H9 (cell line): ENCODE measurements at regions not wholly inside any gene's neighbourhood (a gene's known extent, or its start where the extent isn't known, plus 50 kb on each side); places are given as distances from the start of the nearest gene placed in this dataset.

Experiments
- DNase-seq: peaks from one replicate; pipeline ENCODE4 v3.0.0-alpha.2; 2017
- H2AFZ ChIP-seq: one replicate; pipeline ENCODE4 v1.6.1; 2013; ENCODE audit warnings: mild to moderate bottlenecking, low read length, control low read depth, moderate library complexity
- H2AK5ac ChIP-seq: 2 replicates; pipeline ENCODE4 v1.6.1; 2013; ENCODE audit warnings: low read length, control low read depth, mixed read lengths; ENCODE audit not compliant: insufficient read length
- H2BK120ac ChIP-seq: one replicate; pipeline ENCODE4 v1.6.1; 2013; ENCODE audit warnings: low read depth, mild to moderate bottlenecking, low read length, control low read depth, inconsistent platforms; ENCODE audit not compliant: poor library complexity, severe bottlenecking
- H2BK12ac ChIP-seq: 2 replicates; pipeline ENCODE4 v1.6.1; 2013; ENCODE audit warnings: low read length, control low read depth, mixed read lengths, low read depth; ENCODE audit not compliant: insufficient read length
- H2BK15ac ChIP-seq: 2 replicates; pipeline ENCODE4 v1.6.1; 2013; ENCODE audit warnings: low read depth, low read length, control low read depth
- H2BK20ac ChIP-seq: one replicate; pipeline ENCODE4 v1.6.1; 2013; ENCODE audit warnings: low read depth, mild to moderate bottlenecking, low read length, control low read depth, inconsistent platforms; ENCODE audit not compliant: poor library complexity, severe bottlenecking
- H2BK5ac ChIP-seq: 2 replicates; pipeline ENCODE4 v1.6.1; 2013; ENCODE audit warnings: low read length, control low read depth, mixed read lengths; ENCODE audit not compliant: insufficient read length
- H3K14ac ChIP-seq: 2 replicates; pipeline ENCODE4 v1.6.1; 2013; ENCODE audit warnings: low read length, control low read depth; ENCODE audit not compliant: insufficient read depth
- H3K18ac ChIP-seq: 2 replicates; pipeline ENCODE4 v1.6.1; 2013; ENCODE audit warnings: low read depth, mild to moderate bottlenecking, mixed read lengths, low read length, control low read depth; ENCODE audit not compliant: insufficient read length
- H3K23ac ChIP-seq: 2 replicates; pipeline ENCODE4 v1.6.1; 2013; ENCODE audit warnings: low read length, control low read depth, mixed read lengths, low read depth; ENCODE audit not compliant: insufficient read length
- H3K23me2 ChIP-seq: 2 replicates; pipeline ENCODE4 v1.6.1; 2013; ENCODE audit warnings: low read depth, mild to moderate bottlenecking, mixed read lengths, low read length, control low read depth; ENCODE audit not compliant: insufficient read length, poor library complexity, severe bottlenecking
- H3K27ac ChIP-seq: 2 replicates; pipeline ENCODE4 v1.5.1; 2013; ENCODE audit warnings: low read length, control low read depth, mixed read lengths, low read depth; ENCODE audit not compliant: insufficient read length
- H3K27me3 ChIP-seq: 2 replicates; pipeline ENCODE4 v1.6.1; 2013; ENCODE audit warnings: low read length, control low read depth, inconsistent platforms; ENCODE audit not compliant: insufficient read depth
- H3K4ac ChIP-seq: 2 replicates; pipeline ENCODE4 v1.6.1; 2013; ENCODE audit warnings: low read depth, mild to moderate bottlenecking, control low read depth, inconsistent platforms, low read length, moderate library complexity
- H3K4me1 ChIP-seq: 2 replicates; pipeline ENCODE4 v1.6.1; 2013; ENCODE audit warnings: low read length, control low read depth, inconsistent platforms; ENCODE audit not compliant: insufficient read depth
- H3K4me2 ChIP-seq: 2 replicates; pipeline ENCODE4 v1.6.1; 2013; ENCODE audit warnings: low read length, control low read depth, mixed read lengths; ENCODE audit not compliant: insufficient read length, insufficient read depth
- H3K56ac ChIP-seq: 2 replicates; pipeline ENCODE4 v1.6.1; 2013; ENCODE audit warnings: low read depth, mild to moderate bottlenecking, mixed read lengths, low read length, control low read depth; ENCODE audit not compliant: insufficient read length
- H3K79me1 ChIP-seq: 2 replicates; pipeline ENCODE4 v1.6.1; 2013; ENCODE audit warnings: low read depth, mild to moderate bottlenecking, moderate library complexity, low read length, control low read depth, inconsistent platforms; ENCODE audit not compliant: insufficient read depth, poor library complexity, severe bottlenecking
- H3K79me2 ChIP-seq: 2 replicates; pipeline ENCODE4 v1.6.1; 2013; ENCODE audit warnings: low read length, control low read depth, inconsistent platforms; ENCODE audit not compliant: insufficient read depth
- H3K9ac ChIP-seq: 2 replicates; pipeline ENCODE4 v1.6.1; 2013; ENCODE audit warnings: low read length, control low read depth, mixed read lengths; ENCODE audit not compliant: insufficient read length; ENCODE audit errors: extremely low read depth
- H3K9me3 ChIP-seq: one replicate; pipeline ENCODE4 v1.6.1; 2013; ENCODE audit warnings: low read depth, low read length, inconsistent platforms; ENCODE audit not compliant: control insufficient read depth
- H3T11ph ChIP-seq: one replicate; pipeline ENCODE4 v1.6.1; 2013; ENCODE audit warnings: mild to moderate bottlenecking, low read length, control low read depth, inconsistent platforms
- H4K20me1 ChIP-seq: one replicate; pipeline ENCODE4 v1.6.1; 2013; ENCODE audit not compliant: control insufficient read depth, insufficient read length, insufficient read depth
- H4K5ac ChIP-seq: 2 replicates; pipeline ENCODE4 v1.6.1; 2013; ENCODE audit warnings: low read depth, mild to moderate bottlenecking, mixed read lengths, low read length, control low read depth; ENCODE audit not compliant: insufficient read length
- H4K8ac ChIP-seq: replicated peaks from 2 replicates; pipeline ENCODE4 v1.6.1; 2013; ENCODE audit warnings: low read length, control low read depth, mixed read lengths, low read depth; ENCODE audit not compliant: insufficient read length
- H4K91ac ChIP-seq: 2 replicates; pipeline ENCODE4 v1.6.1; 2013; ENCODE audit warnings: low read depth, mild to moderate bottlenecking, moderate library complexity, mixed read lengths, low read length, control low read depth; ENCODE audit not compliant: insufficient read length
- H3K27ac Mint-ChIP-seq, 3 experiments: 2 replicates in 2 of 3; 3 replicates in 1 of 3; pipeline ENCODE4 v1.8.0; 2020 to 2021; ENCODE audit warnings: mixed read lengths in 3 of 3, mild to moderate bottlenecking in 1 of 3, moderate library complexity in 1 of 3
- H3K27me3 Mint-ChIP-seq: 2 replicates; pipeline ENCODE4 v1.8.0; 2021; ENCODE audit warnings: low read depth, mild to moderate bottlenecking, moderate library complexity, mixed read lengths
- H3K36me3 Mint-ChIP-seq, 3 experiments: 2 replicates in 2 of 3; 3 replicates in 1 of 3; pipeline ENCODE4 v1.8.0; 2020 to 2021; ENCODE audit warnings: low read depth in 3 of 3, mixed read lengths in 3 of 3; ENCODE audit not compliant: insufficient read depth in 1 of 3
- H3K4me1 Mint-ChIP-seq, 2 experiments: 2 replicates each; pipeline ENCODE4 v1.8.0; 2020; ENCODE audit warnings: mixed read lengths in 2 of 2
- H3K4me3 Mint-ChIP-seq, 2 experiments: 2 replicates in 1 of 2; 3 replicates in 1 of 2; pipeline ENCODE4 v1.8.0; 2020 to 2021; ENCODE audit warnings: mild to moderate bottlenecking in 2 of 2, mixed read lengths in 2 of 2, moderate library complexity in 1 of 2
- H3K9me3 Mint-ChIP-seq, 2 experiments: 2 replicates in 1 of 2; 3 replicates in 1 of 2; pipeline ENCODE4 v1.8.0; 2020; ENCODE audit warnings: mild to moderate bottlenecking in 2 of 2, mixed read lengths in 2 of 2, moderate library complexity in 1 of 2
- CTCF ChIP-seq: fragments of 200-600 bp; sonication (generic); conservative IDR thresholded peaks from 3 replicates; pipeline ENCODE4 v1.8.0; 2021; ENCODE audit warnings: antibody characterized with exemption, mild to moderate bottlenecking
- WGBS: extraction: QIAGEN DNeasy Blood & Tissue Kit; methylation state at CpG from one replicate; pipeline ENCODE4 v1.1.7; 2013; ENCODE audit warnings: missing lambda C conversion rate, low lambda C conversion rate, mixed read lengths; ENCODE audit not compliant: insufficient read length; ENCODE audit errors: extremely low coverage; 5-methylcytosine and 5-hydroxymethylcytosine counted together

- H3K23ac ChIP-seq = no peak overlapping the region
- no peak overlapping the region for H2AFZ ChIP-seq
- no peak overlapping the region for H3K18ac ChIP-seq
- H2BK120ac ChIP-seq = no peak overlapping the region
- H3K9me3 ChIP-seq = no peaks in the 10 kb centered on the region
- H3K27ac Mint-ChIP-seq = no peak overlapping the region
- H2BK20ac ChIP-seq = no peak overlapping the region
- H3T11ph ChIP-seq = no peak overlapping the region
- no peak for DNase-seq
- H3K79me1 ChIP-seq = no peaks in the 10 kb centered on the region
- no peaks in the 10 kb centered on the region for H3K79me2 ChIP-seq
- no peak overlapping the region for H4K91ac ChIP-seq
- H3K23me2 ChIP-seq = no peaks in the 10 kb centered on the region
- no peak overlapping the region for H4K5ac ChIP-seq
- H3K9ac ChIP-seq = no peak overlapping the region
- no peak overlapping the region for H3K4me2 ChIP-seq
- H3K4me3 Mint-ChIP-seq = no peak overlapping the region
- TF ChIP-seq CTCF = no peak
- no peak overlapping the region for H2BK15ac ChIP-seq
- H3K56ac ChIP-seq = no peak overlapping the region
- no peak overlapping the region for H2AK5ac ChIP-seq
- H3K4ac ChIP-seq = no peak overlapping the region
- no peak overlapping the region for H3K14ac ChIP-seq
- no peak overlapping the region for H4K8ac ChIP-seq
- no peaks in the 10 kb centered on the region for H3K27me3 Mint-ChIP-seq
- H2BK12ac ChIP-seq = no peak overlapping the region
- no peaks in the 10 kb centered on the region for H3K27me3 ChIP-seq
- no peaks in the 10 kb centered on the region for H3K9me3 Mint-ChIP-seq
- H3K27ac ChIP-seq = no peak overlapping the region
- no peaks in the 10 kb centered on the region for H3K4me1 ChIP-seq
- no peak overlapping the region for H2BK5ac ChIP-seq
- no peaks in the 10 kb centered on the region for H3K36me3 Mint-ChIP-seq
- peaks cover 9% of the 10 kb centered on the region in 2 experiments; a peak in 1 of 4 replicates for H3K4me1 Mint-ChIP-seq
- no CpG with 5 or more reads among the region's 4 CpGs for WGBS
- no peaks in the 10 kb centered on the region for H4K20me1 ChIP-seq
Measured at GRCh38 chr4:125091541-125091940, 223.2 kb upstream of the FAT4 start.
